T-cell (primary cell): ENCODE measurements at regions not wholly inside any gene's neighbourhood (a gene's known extent, or its start where the extent isn't known, plus 50 kb on each side); places are given as distances from the start of the nearest gene placed in this dataset.

ENCODE experiments used
- ATAC-seq, 4 experiments: fragments of 200-7000 bp in 3 of 4; fragments of 150-1000 bp in 1 of 4; cut with Tn5 transposase; replicated peaks in 1 of 4; 1 replicate in 3 of 4; 2 replicates in 1 of 4; pipeline ENCODE4 v1.10.0; 2021; ENCODE audit warnings: moderate library complexity in 3 of 4, mild to moderate bottlenecking in 2 of 4, moderate number of reproducible peaks in 1 of 4
- CTCF ChIA-PET, 2 donors: fragments of 300-600 bp; sonication (Branson Sonifier 250); formaldehyde crosslinking; loops; one replicate each; lab custom pipeline; 2022; ENCODE audit warnings: antibody characterized with exemption in 2 of 2; lab: Charles Lee
- POLR2A ChIA-PET, 2 donors: fragments of 300-600 bp; sonication (Branson Sonifier 250); formaldehyde crosslinking; loops; one replicate each; lab custom pipeline; 2022; ENCODE audit warnings: antibody characterized with exemption in 2 of 2; lab: Charles Lee
- DNase-seq, 35 experiments: peaks; one replicate each; pipeline versions ENCODE4 v3.0.0 to v3.0.0-alpha.2; 2013 to 2023
- H3K27ac ChIP-seq: one replicate; pipeline ENCODE4 v1.5.1; 2013; ENCODE audit warnings: low read length
- H3K27me3 ChIP-seq, 2 experiments: replicated peaks in 1 of 2; 1 replicate in 1 of 2; 2 replicates in 1 of 2; pipeline versions ENCODE4 v1.6.1 to v1.7.0; 2013; ENCODE audit warnings: low read length in 1 of 2, mixed read lengths in 1 of 2; ENCODE audit not compliant: control insufficient read depth in 2 of 2, insufficient read depth in 2 of 2; ENCODE audit errors: extremely low read depth in 1 of 2
- H3K36me3 ChIP-seq, 2 donors: 1 replicate in 1 of 2; 2 replicates in 1 of 2; pipeline versions ENCODE4 v1.6.1 to v1.7.0; 2013; ENCODE audit warnings: low read length in 1 of 2; ENCODE audit not compliant: control insufficient read depth in 2 of 2, insufficient read depth in 1 of 2; ENCODE audit errors: extremely low read depth in 1 of 2
- H3K4me1 ChIP-seq, 2 experiments: 1 replicate in 1 of 2; 2 replicates in 1 of 2; pipeline versions ENCODE4 v1.6.1 to v1.7.0; 2013; ENCODE audit warnings: low read length in 2 of 2, mixed read lengths in 1 of 2; ENCODE audit not compliant: insufficient read depth in 2 of 2, control insufficient read depth in 1 of 2; ENCODE audit errors: extremely low read depth in 1 of 2
- H3K4me3 ChIP-seq, 2 donors: 1 replicate in 1 of 2; 2 replicates in 1 of 2; pipeline versions ENCODE4 v1.5.1 to v1.7.0; 2013; ENCODE audit warnings: mild to moderate bottlenecking in 2 of 2, low read length in 1 of 2, moderate library complexity in 1 of 2; ENCODE audit not compliant: control insufficient read depth in 1 of 2; ENCODE audit errors: extremely low read depth in 1 of 2
- H3K9me3 ChIP-seq: 2 replicates; pipeline ENCODE4 v1.7.0; 2013
- H3K27ac Mint-ChIP-seq, 2 donors: one replicate each; pipeline ENCODE4 v1.8.0; 2020 to 2021; ENCODE audit warnings: mild to moderate bottlenecking in 2 of 2, mixed read lengths in 2 of 2
- H3K27me3 Mint-ChIP-seq, 2 donors: one replicate each; pipeline ENCODE4 v1.8.0; 2021 to 2022; ENCODE audit warnings: mixed read lengths in 2 of 2
- H3K36me3 Mint-ChIP-seq: one replicate; pipeline ENCODE4 v1.8.0; 2021; ENCODE audit warnings: mixed read lengths
- H3K4me1 Mint-ChIP-seq, 3 donors: one replicate each; pipeline ENCODE4 v1.8.0; 2020 to 2022; ENCODE audit warnings: mixed read lengths in 3 of 3, mild to moderate bottlenecking in 1 of 3
- H3K4me3 Mint-ChIP-seq, 3 donors: one replicate each; pipeline ENCODE4 v1.8.0; 2020 to 2022; ENCODE audit warnings: mild to moderate bottlenecking in 3 of 3, mixed read lengths in 3 of 3, moderate library complexity in 3 of 3
- H3K9me3 Mint-ChIP-seq, 3 donors: one replicate each; pipeline ENCODE4 v1.8.0; 2020 to 2022; ENCODE audit warnings: mixed read lengths in 3 of 3
- WGBS: methylation state at CpG from one replicate; pipeline ENCODE4 v1.1.5; 2013; ENCODE audit warnings: missing lambda C conversion rate; ENCODE audit not compliant: insufficient coverage; 5-methylcytosine and 5-hydroxymethylcytosine counted together

GRCh38 chr4:12884846-12885796 is 599.0 kb downstream of the RAB28 start:
- H3K9me3 Mint-ChIP-seq: peaks cover 2 to 9% (median 6%) of the 10 kb centered on the region in 3 donors
- Histone ChIP-seq H3K36me3 (no peaks in the 10 kb centered on the region), H3K4me1 (no peaks in the 10 kb centered on the region), H3K27ac (no peak overlapping the region), H3K4me3 (no peak overlapping the region), H3K9me3 (no peaks in the 10 kb centered on the region), H3K27me3 (no peaks in the 10 kb centered on the region)
- DNase-seq (no peak), ATAC-seq (no peak)
- H3K36me3 Mint-ChIP-seq: peaks cover 4% of the 10 kb centered on the region
- H3K4me1 Mint-ChIP-seq: no peaks in the 10 kb centered on the region
- 56% methylated on average over 12 of the region's 20 CpGs for WGBS
- H3K4me3 Mint-ChIP-seq: no peak overlapping the region
- ChIA-PET POLR2A (interaction anchor here in 1 of 2 donors (0.6 kb wide), 1 partner anchor 669 kb away, joined by 3 read pairs; no protein-coding TSS in a partner anchor), CTCF (no interaction called here)
- no peaks in the 10 kb centered on the region for H3K27me3 Mint-ChIP-seq
- no peak overlapping the region for H3K27ac Mint-ChIP-seq

DNA sequence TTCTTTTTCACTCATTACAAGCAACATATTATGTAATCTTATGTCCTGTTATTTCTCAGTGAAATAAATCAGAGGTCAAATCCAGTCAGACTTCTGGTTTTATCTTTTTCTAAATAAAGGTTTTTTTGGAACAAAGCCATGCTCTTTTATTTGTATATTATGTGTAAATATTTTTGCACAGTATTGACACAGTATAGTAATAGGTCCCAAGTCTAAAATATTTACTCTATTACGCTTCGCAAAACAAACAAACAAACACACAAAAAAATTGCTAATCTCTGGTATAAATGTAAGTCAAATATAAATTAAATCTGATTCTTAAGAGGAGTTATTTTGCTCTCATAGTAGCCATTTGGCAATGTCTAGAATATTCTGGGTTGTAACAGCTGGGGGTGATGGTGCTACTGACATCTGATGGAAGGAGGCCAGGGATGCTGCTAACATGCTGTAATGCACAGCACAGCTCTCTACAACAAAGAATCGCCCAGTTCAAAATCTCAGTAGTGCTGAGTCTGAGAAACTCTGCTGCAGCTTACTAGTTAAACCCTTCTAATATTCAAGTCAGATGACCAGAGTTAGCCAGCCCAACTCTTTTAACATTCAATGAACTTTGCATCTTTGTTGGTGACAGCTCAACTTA is 602.1 kb downstream of the RAB28 start:
- no peaks in the 10 kb centered on the region for H3K27me3 Mint-ChIP-seq
- no peaks in the 10 kb centered on the region for H3K4me1 Mint-ChIP-seq
- Histone ChIP-seq H3K27ac (no peak overlapping the region), H3K4me1 (no peaks in the 10 kb centered on the region), H3K9me3 (no peaks in the 10 kb centered on the region), H3K4me3 (no peak overlapping the region), H3K36me3 (no peaks in the 10 kb centered on the region), H3K27me3 (no peaks in the 10 kb centered on the region)
- H3K36me3 Mint-ChIP-seq: no peaks in the 10 kb centered on the region
- H3K4me3 Mint-ChIP-seq: no peak overlapping the region
- peaks cover 0 to 4% (median 2%) of the 10 kb centered on the region in 3 donors for H3K9me3 Mint-ChIP-seq
- ChIA-PET POLR2A (no interaction called here), CTCF (no interaction called here)
- WGBS: no CpG with 5 or more reads among the region's 3 CpGs
- DNase-seq (no peak), ATAC-seq (no peak)
- H3K27ac Mint-ChIP-seq: no peak overlapping the region

DNA sequence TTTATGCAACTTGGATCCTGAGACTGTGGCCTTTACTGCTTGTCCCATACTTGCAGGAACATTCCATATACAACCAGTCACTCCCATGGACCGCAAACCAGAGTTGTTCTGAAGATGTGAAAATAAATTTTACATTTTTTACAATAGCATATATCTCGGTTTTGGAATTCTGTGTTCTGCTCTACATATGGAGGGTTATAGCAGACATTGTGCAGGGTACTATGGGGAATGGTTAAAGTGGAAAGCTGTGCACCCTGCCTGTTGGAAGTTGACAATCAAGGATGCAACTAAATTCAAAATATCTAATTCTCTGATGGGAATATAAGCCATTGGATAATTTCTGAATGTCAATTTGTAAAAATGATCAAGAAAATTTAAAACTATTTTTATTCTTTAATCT is 603.3 kb downstream of the RAB28 start:
- Histone ChIP-seq H3K4me3 (no peak overlapping the region), H3K9me3 (no peaks in the 10 kb centered on the region), H3K27me3 (no peaks in the 10 kb centered on the region), H3K36me3 (no peaks in the 10 kb centered on the region), H3K27ac (no peak overlapping the region), H3K4me1 (no peaks in the 10 kb centered on the region)
- Mint-ChIP-seq H3K4me1 (no peaks in the 10 kb centered on the region), H3K36me3 (no peaks in the 10 kb centered on the region), H3K27me3 (no peaks in the 10 kb centered on the region), H3K4me3 (no peak overlapping the region), H3K27ac (no peak overlapping the region), H3K9me3 (peaks cover 0 to 2% (median 0%) of the 10 kb centered on the region in 3 donors)
- no peak for DNase-seq
- ChIA-PET POLR2A (no interaction called here), CTCF (no interaction called here)
- WGBS: no CpG with 5 or more reads among the region's 2 CpGs
- no peak for ATAC-seq

- Mint-ChIP-seq H3K27me3 (no peaks in the 10 kb centered on the region), H3K27ac (no peak overlapping the region), H3K4me3 (no peak overlapping the region), H3K9me3 (peaks cover 0 to 2% (median 0%) of the 10 kb centered on the region in 3 donors), H3K4me1 (no peaks in the 10 kb centered on the region), H3K36me3 (no peaks in the 10 kb centered on the region)
- DNase-seq (no peak), ATAC-seq (no peak)
- H3K9me3 ChIP-seq: no peaks in the 10 kb centered on the region
- H3K4me3 ChIP-seq: no peak overlapping the region
- H3K36me3 ChIP-seq: no peaks in the 10 kb centered on the region
- no peaks in the 10 kb centered on the region for H3K27me3 ChIP-seq
- 56% methylated on average over 4 of the region's 5 CpGs for WGBS
- H3K27ac ChIP-seq: no peak overlapping the region
- no peaks in the 10 kb centered on the region for H3K4me1 ChIP-seq
- POLR2A ChIA-PET: no interaction called here
- CTCF ChIA-PET: no interaction called here
These were observed 604.6 kb downstream of the RAB28 start for GRCh38 chr4:12879496-12879895.

- H3K9me3 ChIP-seq: no peaks in the 10 kb centered on the region
- H3K4me3 ChIP-seq: no peak overlapping the region
- no peak for ATAC-seq
- Mint-ChIP-seq H3K27me3 (no peaks in the 10 kb centered on the region), H3K4me1 (no peaks in the 10 kb centered on the region), H3K9me3 (peaks cover 0 to 2% (median 0%) of the 10 kb centered on the region in 3 donors), H3K4me3 (no peak overlapping the region), H3K27ac (no peak overlapping the region), H3K36me3 (no peaks in the 10 kb centered on the region)
- WGBS: no CpG with 5 or more reads among the region's 2 CpGs
- CTCF ChIA-PET: no interaction called here
- H3K4me1 ChIP-seq: no peaks in the 10 kb centered on the region
- POLR2A ChIA-PET: no interaction called here
- DNase-seq: no peak
- H3K36me3 ChIP-seq: no peaks in the 10 kb centered on the region
- H3K27ac ChIP-seq: no peak overlapping the region
- no peaks in the 10 kb centered on the region for H3K27me3 ChIP-seq
These were observed 608.4 kb downstream of the RAB28 start for GRCh38 chr4:12875640-12876243.

GRCh38 chr4:12873351-12873750 is 610.8 kb downstream of the RAB28 start:
- Mint-ChIP-seq H3K4me1 (no peaks in the 10 kb centered on the region), H3K4me3 (no peak overlapping the region), H3K27ac (no peak overlapping the region), H3K27me3 (no peaks in the 10 kb centered on the region), H3K9me3 (peaks cover 0 to 14% (median 13%) of the 10 kb centered on the region in 3 donors), H3K36me3 (no peaks in the 10 kb centered on the region)
- no peaks in the 10 kb centered on the region for H3K4me1 ChIP-seq
- no CpG with 5 or more reads among the region's 2 CpGs for WGBS
- no peaks in the 10 kb centered on the region for H3K27me3 ChIP-seq
- H3K36me3 ChIP-seq: no peaks in the 10 kb centered on the region
- POLR2A ChIA-PET: no interaction called here
- DNase-seq: no peak
- H3K9me3 ChIP-seq: peaks cover 2% of the 10 kb centered on the region
- H3K4me3 ChIP-seq: no peak overlapping the region
- CTCF ChIA-PET: no interaction called here
- ATAC-seq: no peak
- H3K27ac ChIP-seq: no peak overlapping the region
